GM12872 (cell line): ENCODE measurements at regions not wholly inside any gene's neighbourhood (a gene's known extent, or its start where the extent isn't known, plus 50 kb on each side); places are given as distances from the start of the nearest gene placed in this dataset.

Experiments
- TF ChIP-seq, protein P1 (sequence below): IDR thresholded peaks from 3 replicates; pipeline ENCODE4 v1.5.1; 2011; ENCODE audit warnings: low read depth, mild to moderate bottlenecking, low read length, moderate library complexity; ENCODE audit not compliant: insufficient read depth

DNA sequence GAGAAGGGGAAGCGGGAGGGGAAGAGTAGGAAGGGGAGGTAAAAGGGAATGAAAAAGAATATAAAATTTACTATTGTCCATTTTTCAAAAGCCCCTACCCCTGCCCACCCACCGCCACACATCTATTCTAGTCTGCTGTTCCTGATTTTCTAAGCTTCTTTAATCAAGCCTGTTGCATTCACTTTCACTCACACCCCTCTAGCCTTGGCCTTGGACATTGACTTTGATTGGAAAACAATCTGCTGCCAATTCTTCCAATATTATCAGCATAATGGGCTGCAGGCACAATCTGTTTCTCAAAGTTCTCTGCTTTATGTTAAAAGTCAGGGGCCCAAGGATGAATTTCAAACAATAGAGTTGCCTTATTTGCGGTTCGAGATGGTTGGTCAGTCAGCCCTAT lies 281.2 kb downstream of the SETD4 start:
- TF ChIP-seq, protein P1, sequence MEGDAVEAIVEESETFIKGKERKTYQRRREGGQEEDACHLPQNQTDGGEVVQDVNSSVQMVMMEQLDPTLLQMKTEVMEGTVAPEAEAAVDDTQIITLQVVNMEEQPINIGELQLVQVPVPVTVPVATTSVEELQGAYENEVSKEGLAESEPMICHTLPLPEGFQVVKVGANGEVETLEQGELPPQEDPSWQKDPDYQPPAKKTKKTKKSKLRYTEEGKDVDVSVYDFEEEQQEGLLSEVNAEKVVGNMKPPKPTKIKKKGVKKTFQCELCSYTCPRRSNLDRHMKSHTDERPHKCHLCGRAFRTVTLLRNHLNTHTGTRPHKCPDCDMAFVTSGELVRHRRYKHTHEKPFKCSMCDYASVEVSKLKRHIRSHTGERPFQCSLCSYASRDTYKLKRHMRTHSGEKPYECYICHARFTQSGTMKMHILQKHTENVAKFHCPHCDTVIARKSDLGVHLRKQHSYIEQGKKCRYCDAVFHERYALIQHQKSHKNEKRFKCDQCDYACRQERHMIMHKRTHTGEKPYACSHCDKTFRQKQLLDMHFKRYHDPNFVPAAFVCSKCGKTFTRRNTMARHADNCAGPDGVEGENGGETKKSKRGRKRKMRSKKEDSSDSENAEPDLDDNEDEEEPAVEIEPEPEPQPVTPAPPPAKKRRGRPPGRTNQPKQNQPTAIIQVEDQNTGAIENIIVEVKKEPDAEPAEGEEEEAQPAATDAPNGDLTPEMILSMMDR, result no peak

DNA sequence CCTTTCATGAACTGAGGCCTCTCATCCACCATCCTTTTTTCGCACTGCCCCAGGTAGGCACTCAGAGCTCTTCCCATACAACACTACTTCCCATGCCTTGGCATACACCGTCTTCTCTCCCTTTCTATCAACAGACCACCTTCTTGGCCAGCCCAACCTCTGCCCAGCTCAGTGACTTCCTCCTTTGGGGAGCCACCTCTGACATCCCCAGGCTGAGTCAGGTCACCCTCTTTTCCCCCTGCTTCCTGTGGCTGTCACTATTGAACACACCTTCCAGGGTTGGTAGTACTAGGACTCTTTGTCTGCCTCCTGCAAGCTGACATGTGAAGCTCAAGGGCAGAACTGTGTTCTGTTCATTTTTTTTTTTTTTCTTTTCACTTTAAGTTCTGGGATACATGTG lies 283.2 kb downstream of the SETD4 start:
- TF ChIP-seq, protein P1, result no peak

DNA sequence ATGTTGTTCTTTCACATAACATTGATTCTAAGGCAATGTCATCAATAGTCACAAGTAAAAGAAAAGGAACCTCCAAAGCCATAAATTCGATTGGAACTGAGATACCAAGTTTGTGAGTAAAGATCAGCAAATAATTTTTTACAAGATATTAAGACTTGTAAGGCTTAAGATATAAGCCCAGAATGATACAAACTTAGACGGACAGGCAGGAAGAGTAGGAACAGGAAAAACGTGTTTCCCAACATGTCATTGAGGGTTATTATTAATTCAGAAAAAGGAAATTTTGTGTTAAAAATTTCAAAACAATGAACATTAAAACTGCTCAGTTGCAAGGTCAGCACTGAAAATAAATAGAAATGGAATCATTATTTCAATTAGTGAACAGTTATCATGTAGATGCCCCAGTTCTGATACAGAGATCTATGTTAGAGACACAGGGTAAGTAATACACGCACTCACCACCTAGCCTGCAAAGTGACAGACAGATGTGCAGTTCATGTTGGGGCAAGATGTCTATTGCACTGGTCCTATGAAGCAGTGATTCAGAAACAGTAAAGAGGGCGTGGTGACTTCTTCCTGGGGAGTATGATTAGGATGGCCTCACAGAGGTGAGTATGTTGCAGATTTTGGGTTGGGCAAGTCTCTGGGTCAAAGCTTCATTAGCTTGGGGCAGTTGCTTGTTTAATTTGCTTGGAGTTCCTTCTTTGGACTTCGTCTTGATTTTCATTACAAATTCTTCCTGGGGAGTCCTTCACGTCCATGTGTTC lies 284.4 kb downstream of the SETD4 start:
- TF ChIP-seq, protein P1, result no peak

DNA sequence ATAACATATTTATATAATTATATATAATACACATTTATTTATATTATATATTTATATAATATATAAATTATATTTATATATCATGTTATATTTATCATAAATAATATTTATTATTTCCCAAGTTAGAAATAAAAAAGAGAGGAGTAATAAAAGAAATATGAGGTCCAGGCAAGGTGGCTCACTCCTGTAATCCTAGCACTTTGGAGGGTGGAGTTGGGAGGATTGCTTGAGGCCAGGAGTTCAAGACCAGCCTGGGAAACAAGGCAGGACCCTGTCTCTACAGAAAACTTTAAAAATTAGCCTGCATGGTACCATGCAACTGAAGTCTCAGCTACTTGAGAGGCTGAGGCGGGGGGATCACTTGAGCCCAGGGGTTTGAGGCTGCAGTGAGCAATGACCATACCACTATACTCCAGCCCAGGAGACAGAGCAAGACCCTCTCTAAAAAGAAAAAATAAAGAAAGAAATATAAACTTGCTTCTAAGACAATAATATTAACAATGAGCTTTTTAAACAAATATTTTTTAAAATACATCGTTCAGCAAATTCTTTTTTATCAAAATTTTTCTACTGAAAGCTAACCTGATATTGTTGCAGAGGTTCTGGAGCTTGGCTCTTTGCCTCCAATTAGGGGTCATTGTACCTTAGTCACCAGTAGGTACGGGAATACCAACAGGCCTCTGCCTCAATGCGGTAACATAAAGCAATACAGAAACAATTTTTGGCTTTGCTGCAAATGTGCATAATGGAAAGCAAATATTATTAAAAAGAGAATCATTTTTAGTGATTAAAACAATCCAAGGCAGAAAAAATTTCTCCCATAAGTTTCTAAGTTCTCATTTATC lies 290.0 kb downstream of the SETD4 start:
- TF ChIP-seq, protein P1, result no peak

DNA sequence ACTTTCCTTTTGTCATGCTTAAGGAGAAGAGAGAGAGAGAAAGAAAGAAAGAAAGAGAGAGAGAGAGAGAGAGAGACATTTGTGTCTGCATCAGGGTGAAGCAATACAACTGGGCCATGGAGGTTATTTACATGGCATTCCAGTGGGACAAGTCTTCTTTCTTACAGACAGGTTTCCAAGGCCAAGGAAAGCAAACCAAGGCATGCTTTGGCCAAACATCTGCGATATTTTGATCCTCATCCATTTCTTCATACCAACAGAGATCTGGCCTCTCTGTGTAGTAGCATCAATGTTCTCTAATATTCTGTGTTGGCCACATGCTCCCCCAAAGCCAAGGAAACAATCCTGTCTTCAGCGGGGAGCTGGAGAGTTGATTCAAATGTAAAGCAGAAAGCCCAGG lies 292.1 kb downstream of the SETD4 start:
- TF ChIP-seq, protein P1, result no peak

DNA sequence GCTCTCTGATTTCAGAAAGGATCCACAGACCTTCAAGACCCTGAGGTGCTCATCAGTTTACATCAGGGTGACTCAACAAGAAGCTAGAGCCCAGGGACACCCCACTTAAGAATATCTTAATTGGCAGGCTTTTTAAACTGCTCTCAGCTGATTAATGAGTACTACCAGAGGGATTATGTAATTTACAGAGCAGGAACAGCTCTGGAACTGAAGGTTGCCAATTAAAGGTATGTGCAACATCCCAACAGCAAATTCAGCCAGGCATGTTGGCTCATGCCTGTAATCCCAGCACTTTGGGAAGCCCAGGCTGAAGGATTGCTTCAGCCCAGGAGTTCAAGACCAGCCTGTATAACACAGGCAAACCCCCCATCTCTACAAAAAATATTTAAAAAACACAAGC lies 295.7 kb downstream of the SETD4 start:
- TF ChIP-seq, protein P1, result no peak

DNA sequence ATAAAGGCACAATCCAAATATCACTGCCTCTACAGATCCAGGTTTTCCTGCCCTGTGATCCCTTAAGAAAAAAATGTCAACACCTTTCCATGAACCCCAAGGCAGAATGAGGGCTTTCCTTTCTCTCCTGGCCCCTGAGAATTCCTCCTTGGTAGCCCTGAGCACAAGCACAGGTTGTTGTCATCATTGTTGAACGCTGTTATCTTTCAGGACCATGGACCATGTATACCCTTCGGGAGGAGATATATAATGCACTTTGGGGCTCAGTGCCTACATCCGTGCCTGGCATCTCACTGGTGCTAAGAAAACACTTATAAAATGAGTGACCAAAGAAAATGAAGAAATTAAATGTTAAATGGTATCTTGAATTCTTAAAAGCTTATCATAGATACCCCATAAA lies 296.2 kb downstream of the SETD4 start:
- TF ChIP-seq, protein P1, result no peak
